ENCODE measurements at regions not wholly inside any gene's neighbourhood (a gene's known extent, or its start where the extent isn't known, plus 50 kb on each side); places are given as distances from the start of the nearest gene placed in this dataset.

DNA sequence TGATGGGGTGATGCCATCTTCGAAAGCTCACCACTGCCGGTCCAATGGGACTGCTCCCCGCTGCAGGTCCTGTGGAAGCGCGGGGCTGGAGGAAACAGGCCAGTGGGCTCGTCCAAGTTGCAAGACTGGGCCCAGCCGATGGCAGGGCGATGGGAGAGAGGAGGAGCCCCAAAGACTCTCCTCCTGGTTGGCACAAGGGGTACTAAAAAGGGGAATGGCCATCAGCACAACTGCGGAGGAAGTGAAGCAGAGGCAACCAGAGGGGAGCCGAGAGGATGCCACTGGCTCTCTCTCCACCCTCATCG lies 357.1 kb downstream of the SHANK2 start:
- Histone ChIP-seq H3K4me1 (ENCODE audit: control insufficient read depth in 4 of 4, insufficient read depth in 4 of 4, low read length in 3 of 4) (no peaks in the 10 kb centered on the region), H3K27me3 (ENCODE audit: control insufficient read depth in 4 of 4, insufficient read depth in 4 of 4, low read length in 3 of 4) (no peaks in the 10 kb centered on the region), H3K9ac (ENCODE audit: low read depth in 1 of 2, low read length in 2 of 2) (no peak overlapping the region), H3K36me3 (ENCODE audit: control insufficient read depth in 4 of 4, insufficient read depth in 3 of 4, low read depth in 1 of 4, low read length in 3 of 4) (peaks cover 2 to 13% (median 3%) of the 10 kb centered on the region in 4 donors), H3K27ac (ENCODE audit: low read depth in 1 of 2, low read length in 2 of 2) (no peak overlapping the region), H3K9me3 (ENCODE audit: control insufficient read depth in 4 of 4, low read length in 3 of 4) (no peaks in the 10 kb centered on the region), H3K4me3 (ENCODE audit: low read depth in 1 of 3, low read length in 3 of 3) (no peak overlapping the region)
- WGBS, result 96% methylated on average over 11 of the region's 11 CpGs
- no peak for DNase-seq (ENCODE audit: low spot score)
- TF ChIP-seq, protein P1, sequence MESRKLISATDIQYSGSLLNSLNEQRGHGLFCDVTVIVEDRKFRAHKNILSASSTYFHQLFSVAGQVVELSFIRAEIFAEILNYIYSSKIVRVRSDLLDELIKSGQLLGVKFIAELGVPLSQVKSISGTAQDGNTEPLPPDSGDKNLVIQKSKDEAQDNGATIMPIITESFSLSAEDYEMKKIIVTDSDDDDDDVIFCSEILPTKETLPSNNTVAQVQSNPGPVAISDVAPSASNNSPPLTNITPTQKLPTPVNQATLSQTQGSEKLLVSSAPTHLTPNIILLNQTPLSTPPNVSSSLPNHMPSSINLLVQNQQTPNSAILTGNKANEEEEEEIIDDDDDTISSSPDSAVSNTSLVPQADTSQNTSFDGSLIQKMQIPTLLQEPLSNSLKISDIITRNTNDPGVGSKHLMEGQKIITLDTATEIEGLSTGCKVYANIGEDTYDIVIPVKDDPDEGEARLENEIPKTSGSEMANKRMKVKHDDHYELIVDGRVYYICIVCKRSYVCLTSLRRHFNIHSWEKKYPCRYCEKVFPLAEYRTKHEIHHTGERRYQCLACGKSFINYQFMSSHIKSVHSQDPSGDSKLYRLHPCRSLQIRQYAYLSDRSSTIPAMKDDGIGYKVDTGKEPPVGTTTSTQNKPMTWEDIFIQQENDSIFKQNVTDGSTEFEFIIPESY (IDR thresholded peaks at IDR 0.05), result no peak
- no peak for TF ChIP-seq FOXA1 (IDR thresholded peaks at IDR 0.05)
- no peak for TF ChIP-seq JUND (IDR thresholded peaks at IDR 0.05)
- no peak for TF ChIP-seq SP1 (IDR thresholded peaks at IDR 0.05)
- no peak for TF ChIP-seq RXRA (IDR thresholded peaks at IDR 0.05)
- no peak for TF ChIP-seq EGR1 (IDR thresholded peaks at IDR 0.05; ENCODE audit: low read depth in 2 of 2)
- TF ChIP-seq, protein P2, sequence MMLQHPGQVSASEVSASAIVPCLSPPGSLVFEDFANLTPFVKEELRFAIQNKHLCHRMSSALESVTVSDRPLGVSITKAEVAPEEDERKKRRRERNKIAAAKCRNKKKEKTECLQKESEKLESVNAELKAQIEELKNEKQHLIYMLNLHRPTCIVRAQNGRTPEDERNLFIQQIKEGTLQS (IDR thresholded peaks at IDR 0.05), result no peak
- TF ChIP-seq GABPA (IDR thresholded peaks at IDR 0.05 in 1 of 2, conservative IDR thresholded peaks at IDR 0.05 in 1 of 2), result no peak

DNA sequence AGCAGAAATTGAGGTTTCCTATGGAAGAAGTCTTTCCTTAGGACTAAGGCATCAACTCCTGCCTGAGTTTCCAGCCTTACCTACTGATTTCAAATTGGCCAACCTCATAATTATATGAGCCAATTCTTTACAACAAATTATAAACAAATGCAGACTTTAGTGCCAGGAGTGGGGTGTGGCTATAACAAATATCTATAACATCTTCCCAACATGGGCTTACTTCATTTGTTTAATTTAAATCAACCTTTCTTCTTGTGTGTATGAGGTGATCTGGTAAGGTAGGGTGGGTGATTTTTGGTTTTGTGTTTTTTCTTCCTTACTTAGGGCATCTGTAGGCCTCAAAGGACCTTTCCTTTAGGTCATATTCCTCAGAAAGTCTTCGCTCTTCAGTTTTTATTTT lies 354.9 kb downstream of the SHANK2 start:
- peaks cover 2 to 13% (median 3%) of the 10 kb centered on the region in 4 donors for H3K36me3 ChIP-seq (ENCODE audit: control insufficient read depth in 4 of 4, insufficient read depth in 3 of 4, low read depth in 1 of 4, low read length in 3 of 4)
- no peaks in the 10 kb centered on the region for H3K27me3 ChIP-seq (ENCODE audit: control insufficient read depth in 4 of 4, insufficient read depth in 4 of 4, low read length in 3 of 4)
- H3K9ac ChIP-seq (ENCODE audit: low read depth in 1 of 2, low read length in 2 of 2), result no peak overlapping the region
- H3K4me1 ChIP-seq (ENCODE audit: control insufficient read depth in 4 of 4, insufficient read depth in 4 of 4, low read length in 3 of 4), result no peaks in the 10 kb centered on the region
- no peak for DNase-seq (ENCODE audit: low spot score)
- H3K9me3 ChIP-seq (ENCODE audit: control insufficient read depth in 4 of 4, low read length in 3 of 4), result no peaks in the 10 kb centered on the region
- no peak for TF ChIP-seq GABPA (IDR thresholded peaks at IDR 0.05 in 1 of 2, conservative IDR thresholded peaks at IDR 0.05 in 1 of 2)
- TF ChIP-seq HNF4G (IDR thresholded peaks at IDR 0.05), result no peak
- TF ChIP-seq, protein P3, sequence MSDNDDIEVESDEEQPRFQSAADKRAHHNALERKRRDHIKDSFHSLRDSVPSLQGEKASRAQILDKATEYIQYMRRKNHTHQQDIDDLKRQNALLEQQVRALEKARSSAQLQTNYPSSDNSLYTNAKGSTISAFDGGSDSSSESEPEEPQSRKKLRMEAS (IDR thresholded peaks at IDR 0.05), result no peak
- TF ChIP-seq, protein P2 (IDR thresholded peaks at IDR 0.05), result no peak
- TF ChIP-seq EGR1 (IDR thresholded peaks at IDR 0.05; ENCODE audit: low read depth in 2 of 2), result no peak
- TF ChIP-seq HNF4A (conservative IDR thresholded peaks at IDR 0.05), result no peak
- no peak overlapping the region for H3K4me3 ChIP-seq (ENCODE audit: low read depth in 1 of 3, low read length in 3 of 3)
- WGBS, result 91% methylated on average over 1 of the region's 1 CpG
- no peak overlapping the region for H3K27ac ChIP-seq (ENCODE audit: low read depth in 1 of 2, low read length in 2 of 2)

DNA sequence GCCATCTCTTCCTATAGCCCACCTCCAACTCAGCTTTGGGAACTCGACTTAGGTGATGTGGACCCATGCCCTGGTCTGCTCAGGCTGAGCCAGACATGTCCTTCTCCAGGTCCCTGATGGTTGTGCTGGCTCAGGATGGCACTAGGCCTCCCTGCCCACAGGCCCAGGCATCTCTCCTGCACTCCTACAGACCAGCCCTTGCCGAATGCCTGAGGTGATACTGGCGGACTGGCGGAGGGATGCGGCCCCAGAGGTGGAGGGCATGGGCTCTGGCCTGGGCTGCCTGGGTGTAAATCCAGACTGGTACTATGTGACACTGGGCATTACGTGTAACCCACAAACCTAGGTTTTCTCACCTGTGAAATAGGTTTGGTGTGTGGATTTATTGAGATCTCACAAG lies 352.8 kb downstream of the SHANK2 start:
- no peak for DNase-seq (ENCODE audit: low spot score)
- WGBS, result 96% methylated on average over 6 of the region's 6 CpGs
- no peak for TF ChIP-seq HNF4A (conservative IDR thresholded peaks at IDR 0.05)
- no peak for TF ChIP-seq NR2F2 (IDR thresholded peaks at IDR 0.05)
- TF ChIP-seq GABPA (IDR thresholded peaks at IDR 0.05 in 1 of 2, conservative IDR thresholded peaks at IDR 0.05 in 1 of 2), result no peak
- no peak for TF ChIP-seq RXRA (IDR thresholded peaks at IDR 0.05)
- TF ChIP-seq, protein P4, sequence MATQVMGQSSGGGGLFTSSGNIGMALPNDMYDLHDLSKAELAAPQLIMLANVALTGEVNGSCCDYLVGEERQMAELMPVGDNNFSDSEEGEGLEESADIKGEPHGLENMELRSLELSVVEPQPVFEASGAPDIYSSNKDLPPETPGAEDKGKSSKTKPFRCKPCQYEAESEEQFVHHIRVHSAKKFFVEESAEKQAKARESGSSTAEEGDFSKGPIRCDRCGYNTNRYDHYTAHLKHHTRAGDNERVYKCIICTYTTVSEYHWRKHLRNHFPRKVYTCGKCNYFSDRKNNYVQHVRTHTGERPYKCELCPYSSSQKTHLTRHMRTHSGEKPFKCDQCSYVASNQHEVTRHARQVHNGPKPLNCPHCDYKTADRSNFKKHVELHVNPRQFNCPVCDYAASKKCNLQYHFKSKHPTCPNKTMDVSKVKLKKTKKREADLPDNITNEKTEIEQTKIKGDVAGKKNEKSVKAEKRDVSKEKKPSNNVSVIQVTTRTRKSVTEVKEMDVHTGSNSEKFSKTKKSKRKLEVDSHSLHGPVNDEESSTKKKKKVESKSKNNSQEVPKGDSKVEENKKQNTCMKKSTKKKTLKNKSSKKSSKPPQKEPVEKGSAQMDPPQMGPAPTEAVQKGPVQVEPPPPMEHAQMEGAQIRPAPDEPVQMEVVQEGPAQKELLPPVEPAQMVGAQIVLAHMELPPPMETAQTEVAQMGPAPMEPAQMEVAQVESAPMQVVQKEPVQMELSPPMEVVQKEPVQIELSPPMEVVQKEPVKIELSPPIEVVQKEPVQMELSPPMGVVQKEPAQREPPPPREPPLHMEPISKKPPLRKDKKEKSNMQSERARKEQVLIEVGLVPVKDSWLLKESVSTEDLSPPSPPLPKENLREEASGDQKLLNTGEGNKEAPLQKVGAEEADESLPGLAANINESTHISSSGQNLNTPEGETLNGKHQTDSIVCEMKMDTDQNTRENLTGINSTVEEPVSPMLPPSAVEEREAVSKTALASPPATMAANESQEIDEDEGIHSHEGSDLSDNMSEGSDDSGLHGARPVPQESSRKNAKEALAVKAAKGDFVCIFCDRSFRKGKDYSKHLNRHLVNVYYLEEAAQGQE (IDR thresholded peaks at IDR 0.05), result no peak
- no peak overlapping the region for H3K27ac ChIP-seq (ENCODE audit: low read depth in 1 of 2, low read length in 2 of 2)
- no peak overlapping the region for H3K9ac ChIP-seq (ENCODE audit: low read depth in 1 of 2, low read length in 2 of 2)
- H3K27me3 ChIP-seq (ENCODE audit: control insufficient read depth in 4 of 4, insufficient read depth in 4 of 4, low read length in 3 of 4), result no peaks in the 10 kb centered on the region
- peaks cover 0 to 9% (median under 1%) of the 10 kb centered on the region in 4 donors for H3K36me3 ChIP-seq (ENCODE audit: control insufficient read depth in 4 of 4, insufficient read depth in 3 of 4, low read depth in 1 of 4, low read length in 3 of 4)
- no peaks in the 10 kb centered on the region for H3K4me1 ChIP-seq (ENCODE audit: control insufficient read depth in 4 of 4, insufficient read depth in 4 of 4, low read length in 3 of 4)
- H3K4me3 ChIP-seq (ENCODE audit: low read depth in 1 of 3, low read length in 3 of 3), result no peak overlapping the region
- no peaks in the 10 kb centered on the region for H3K9me3 ChIP-seq (ENCODE audit: control insufficient read depth in 4 of 4, low read length in 3 of 4)

Data from liver (tissue), 7 donors.